ENCODE measurements at regions not wholly inside any gene's neighbourhood (a gene's known extent, or its start where the extent isn't known, plus 50 kb on each side); places are given as distances from the start of the nearest gene placed in this dataset.
A peak's percentile ranks its signal among the peaks of the same experiment; 100 is the strongest.

- DNase-seq = no peak
Observed at GRCh38 chr1:219993554-219994433, 52.5 kb downstream of the EPRS1 start.

DNA sequence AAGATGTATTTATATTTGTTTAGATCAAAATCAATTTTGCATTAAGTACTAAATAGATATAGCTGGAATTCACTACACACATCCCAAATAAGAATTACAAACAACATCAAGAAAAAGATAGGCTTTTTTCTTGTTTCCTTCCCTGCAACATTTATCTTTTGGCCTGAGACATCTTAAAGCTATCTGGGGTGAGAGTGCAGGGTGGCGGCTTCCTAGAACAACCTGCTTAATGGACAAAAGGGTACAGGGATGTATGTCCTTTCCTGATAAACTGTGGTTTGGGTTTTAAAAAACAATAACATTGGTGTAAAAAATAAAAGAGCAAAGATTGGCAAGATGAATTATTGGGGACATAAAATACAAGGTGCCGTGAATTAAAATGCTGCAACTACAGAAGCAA lies 54.4 kb downstream of the EPRS1 start:
- DNase-seq = no peak

GRCh38 chr1:219991511-219991810 lies 54.8 kb downstream of the EPRS1 start:
- no peak for DNase-seq

DNA sequence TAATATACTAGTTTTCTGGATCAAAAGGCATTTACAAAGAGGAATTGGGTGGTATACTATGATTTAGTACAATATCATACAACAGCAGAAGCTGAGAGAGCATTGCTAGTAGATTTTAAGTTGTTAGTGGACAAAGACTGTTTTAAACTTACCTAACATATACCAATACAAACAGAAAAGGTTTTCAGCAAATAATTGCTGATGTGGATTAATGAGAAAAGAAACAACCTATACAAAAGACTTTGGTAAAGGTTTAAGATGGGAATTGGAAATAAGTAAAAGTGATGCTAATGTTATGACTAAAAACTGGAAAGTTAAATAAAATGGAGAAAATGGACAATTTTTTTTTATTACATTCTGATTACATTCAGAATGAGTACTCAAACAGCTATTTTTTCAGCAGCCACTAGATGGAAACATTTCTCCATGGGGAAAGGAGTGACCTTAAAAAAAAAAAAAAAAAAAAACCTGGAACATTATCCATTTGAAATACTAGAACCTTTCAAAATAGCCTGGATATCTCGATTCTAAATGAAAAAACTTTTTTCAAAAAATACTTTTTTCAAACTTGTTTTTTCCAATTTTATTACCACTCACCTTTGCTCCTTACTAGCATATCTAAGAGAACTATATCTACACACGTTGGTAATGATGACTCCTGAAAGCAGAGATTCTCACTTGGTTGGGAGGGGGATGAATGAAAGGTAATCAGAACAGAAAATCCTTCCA lies 55.4 kb downstream of the EPRS1 start:
- peak in 1 of 14 donors; percentile 5 for DNase-seq

GRCh38 chr1:219989766-219990165 lies 56.5 kb downstream of the EPRS1 start:
- no peak for DNase-seq

- no peak for DNase-seq
Observed at GRCh38 chr1:219988818-219989217, 57.5 kb downstream of the EPRS1 start.

- DNase-seq = no peak
Observed at GRCh38 chr1:219988387-219988786, 57.9 kb downstream of the EPRS1 start.

DNA sequence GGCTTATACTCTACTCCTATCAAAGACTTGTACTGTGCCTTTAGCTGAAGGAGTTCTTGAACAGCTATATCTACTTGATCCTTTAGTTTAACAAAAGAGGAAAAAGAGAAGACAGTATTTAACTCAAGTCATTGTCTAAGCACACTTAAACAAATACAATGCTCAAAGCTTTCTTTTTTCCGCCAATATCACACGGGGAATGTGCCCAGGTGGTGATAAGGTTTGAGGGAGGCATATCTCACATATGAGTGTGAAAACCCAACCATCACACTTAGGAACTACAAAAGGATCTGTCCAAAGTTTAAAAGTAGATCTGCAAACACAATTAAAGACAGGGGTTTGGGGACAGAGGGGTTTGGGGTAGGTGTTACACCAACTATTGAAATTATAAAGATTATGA lies 59.0 kb upstream of the SLC30A10 start:
- DNase-seq = no peak

- DNase-seq = no peak
Observed at GRCh38 chr1:219985169-219985568, 56.8 kb upstream of the SLC30A10 start.
